Transverse colon (tissue), 4 donors: ENCODE measurements at regions not wholly inside any gene's neighbourhood (a gene's known extent, or its start where the extent isn't known, plus 50 kb on each side); places are given as distances from the start of the nearest gene placed in this dataset.
"Not testable (repeated sequence)": the region's sequence is repeated elsewhere in the genome, so short reads cannot be mapped to it uniquely, and the experiment has no call there.

Experiments used
- DNase-seq: peaks from one replicate; pipeline ENCODE4 v3.0.0-alpha.2; 2019
- H3K27ac ChIP-seq, 4 donors: fragments of 200-600 bp; sonication (generic); 2 replicates each; pipeline ENCODE4 v1.5.1; 2016 to 2018; ENCODE audit warnings: inconsistent platforms in 4 of 4
- H3K27me3 ChIP-seq: fragments of 200-600 bp; sonication (generic); 2 replicates; pipeline ENCODE4 v1.5.1; 2017; ENCODE audit warnings: inconsistent platforms
- H3K36me3 ChIP-seq, 4 donors: fragments of 200-600 bp; sonication (generic); 2 replicates each; pipeline ENCODE4 v1.5.1; 2017 to 2019; ENCODE audit warnings: inconsistent platforms in 4 of 4
- H3K4me1 ChIP-seq, 4 donors: fragments of 200-600 bp; sonication (generic); 2 replicates each; pipeline ENCODE4 v1.5.1; 2017 to 2020; ENCODE audit warnings: inconsistent platforms in 4 of 4
- H3K4me3 ChIP-seq, 4 donors: fragments of 200-600 bp; sonication (generic); 1 replicate in 1 of 4; 2 replicates in 3 of 4; pipeline versions ENCODE4 v1.5.1 to v1.6.1; 2017 to 2019; ENCODE audit warnings: inconsistent platforms in 4 of 4
- H3K9me3 ChIP-seq, 2 donors: fragments of 200-600 bp; sonication (generic); 2 replicates each; pipeline ENCODE4 v1.5.1; 2017 to 2019; ENCODE audit warnings: inconsistent platforms in 2 of 2
- EP300 ChIP-seq: sonication (generic); formaldehyde crosslinking; IDR thresholded peaks from one replicate; pipeline ENCODE4 v1.6.1; 2017; ENCODE audit warnings: antibody characterized with exemption, low read depth
- POLR2A ChIP-seq: fragments of 450-650 bp; IDR thresholded peaks from one replicate; pipeline ENCODE4 v1.6.1; 2016; ENCODE audit warnings: antibody characterized with exemption, mild to moderate bottlenecking, moderate library complexity
- POLR2AphosphoS5 ChIP-seq, 3 donors: sonication (generic); formaldehyde crosslinking; IDR thresholded peaks; one replicate each; pipeline ENCODE4 v1.6.1; 2016; ENCODE audit warnings: antibody characterized with exemption in 3 of 3
- WGBS, 2 donors: methylation state at CpG; one replicate each; pipeline ENCODE4 v1.1.5; 2018; ENCODE audit warnings: low coverage in 1 of 2; 5-methylcytosine and 5-hydroxymethylcytosine counted together
- in situ Hi-C, 4 donors: fragments of 200-750 bp; cut with MboI; loops; one replicate each; pipeline versions ENCODE4 v1.15.0 to v1.15.1; 2017; ENCODE audit warnings: low sequenced_read_pairs in 3 of 4, low pct_ligation_motif_present in 1 of 4, low pct_unique_long_range_greater_than_20kb in 1 of 4
- intact Hi-C: fragments of 100-400 bp; cut with DNase I; formaldehyde crosslinking; loops from one replicate; pipeline ENCODE4 v1.15.1; 2023; ENCODE audit warnings: low total_unique reads
- TF ChIP-seq, protein P1 (sequence below), 5 experiments: fragments of 200-600 bp in 3 of 5; fragments of 450-650 bp in 2 of 5; sonication (generic) in 3 of 5; IDR thresholded peaks; 1 replicate in 2 of 5; 2 replicates in 3 of 5; pipeline ENCODE4 v1.5.1; 2016 to 2017; ENCODE audit warnings: antibody characterized with exemption in 5 of 5, inconsistent platforms in 3 of 5, mild to moderate bottlenecking in 2 of 5, moderate library complexity in 1 of 5

DNA sequence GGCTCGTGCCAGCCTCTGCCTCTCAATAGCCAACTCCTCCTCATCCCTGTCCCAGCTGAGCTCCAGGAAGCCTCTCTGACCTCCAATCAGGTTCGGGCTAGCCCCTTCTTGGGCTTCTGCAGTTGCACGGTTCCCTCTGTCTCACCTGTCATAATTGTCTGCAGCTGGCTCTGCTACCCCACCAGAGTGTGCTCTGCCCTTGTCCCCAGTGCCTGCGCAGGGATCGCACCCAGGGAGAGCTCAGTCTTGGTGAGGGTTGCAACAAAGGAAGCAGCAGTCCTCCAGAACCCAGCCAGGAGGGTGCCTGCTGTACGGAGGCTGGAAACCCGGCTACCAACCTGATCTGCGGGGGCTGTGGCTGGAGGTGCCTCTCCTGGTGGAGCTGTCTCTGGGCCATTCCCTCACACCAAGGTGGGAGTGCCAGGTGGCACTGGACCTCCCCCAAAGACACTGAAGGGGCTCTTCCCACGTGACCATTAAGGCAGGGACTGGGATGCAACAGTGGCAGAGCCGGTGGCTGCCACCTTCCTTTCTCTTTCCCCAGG, 63.5 kb upstream of the DMRTB1 start:
- no peaks in the 10 kb centered on the region for H3K27me3 ChIP-seq
- DNase-seq, result no peak
- 64% methylated on average over 9 of the region's 10 CpGs; no CpG with 5 or more reads in 1 of the 2 donors for WGBS, 2 donors
- H3K27ac ChIP-seq, result no peak overlapping the region
- no peaks in the 10 kb centered on the region for H3K36me3 ChIP-seq
- TF ChIP-seq EP300 (no peak), POLR2AphosphoS5 (IDR thresholded peaks at IDR 0.05) (no peak), POLR2A (no peak)
- TF ChIP-seq, protein P1, sequence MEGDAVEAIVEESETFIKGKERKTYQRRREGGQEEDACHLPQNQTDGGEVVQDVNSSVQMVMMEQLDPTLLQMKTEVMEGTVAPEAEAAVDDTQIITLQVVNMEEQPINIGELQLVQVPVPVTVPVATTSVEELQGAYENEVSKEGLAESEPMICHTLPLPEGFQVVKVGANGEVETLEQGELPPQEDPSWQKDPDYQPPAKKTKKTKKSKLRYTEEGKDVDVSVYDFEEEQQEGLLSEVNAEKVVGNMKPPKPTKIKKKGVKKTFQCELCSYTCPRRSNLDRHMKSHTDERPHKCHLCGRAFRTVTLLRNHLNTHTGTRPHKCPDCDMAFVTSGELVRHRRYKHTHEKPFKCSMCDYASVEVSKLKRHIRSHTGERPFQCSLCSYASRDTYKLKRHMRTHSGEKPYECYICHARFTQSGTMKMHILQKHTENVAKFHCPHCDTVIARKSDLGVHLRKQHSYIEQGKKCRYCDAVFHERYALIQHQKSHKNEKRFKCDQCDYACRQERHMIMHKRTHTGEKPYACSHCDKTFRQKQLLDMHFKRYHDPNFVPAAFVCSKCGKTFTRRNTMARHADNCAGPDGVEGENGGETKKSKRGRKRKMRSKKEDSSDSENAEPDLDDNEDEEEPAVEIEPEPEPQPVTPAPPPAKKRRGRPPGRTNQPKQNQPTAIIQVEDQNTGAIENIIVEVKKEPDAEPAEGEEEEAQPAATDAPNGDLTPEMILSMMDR (IDR thresholded peaks at IDR 0.05), result no peak
- no peaks in the 10 kb centered on the region for H3K4me1 ChIP-seq
- intact Hi-C loops, result no loop called here
- no peak overlapping the region for H3K4me3 ChIP-seq
- in situ Hi-C loops, result loop anchor here in 1 of 4 donors (10.0 kb wide), 1 partner anchor 111 kb away; no protein-coding TSS in a partner anchor
- H3K9me3 ChIP-seq, result no peaks in the 10 kb centered on the region

DNA sequence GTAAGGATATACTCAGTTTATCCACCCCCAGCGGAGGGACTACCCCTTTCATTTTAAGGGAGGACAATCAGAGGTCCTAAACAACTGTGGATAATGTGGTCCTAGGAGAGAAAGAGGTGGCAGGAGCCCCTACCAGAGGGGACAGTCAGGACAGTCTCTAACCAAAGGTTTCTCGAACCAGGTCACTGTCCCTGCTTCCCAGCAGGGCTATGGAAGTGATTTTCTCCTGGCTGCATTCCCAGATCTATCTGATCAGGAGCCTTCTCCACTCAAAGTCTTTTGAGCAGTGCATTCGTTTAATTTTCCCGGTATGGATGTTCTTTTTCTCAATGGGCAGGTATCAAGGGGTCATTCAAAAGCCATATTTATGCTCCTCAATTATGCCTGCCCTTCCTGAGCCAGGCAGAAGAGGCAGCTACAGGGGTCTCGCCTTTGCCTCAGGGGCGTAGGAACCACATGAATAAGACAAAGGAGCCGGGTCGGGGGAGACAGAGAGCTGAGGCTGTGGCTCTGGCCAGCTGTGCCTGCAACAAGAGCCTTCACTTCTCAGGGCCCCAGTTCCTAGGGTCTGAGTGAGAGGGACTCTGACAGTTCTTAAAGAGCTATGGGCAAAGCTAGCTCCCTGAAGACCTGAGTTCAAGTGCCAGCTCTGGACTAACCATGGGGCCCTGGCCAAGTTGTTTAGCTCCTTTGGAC, 62.5 kb upstream of the DMRTB1 start:
- no peak for DNase-seq
- 64 to 71% methylated on average over 4 to 8 of the region's 8 CpGs for WGBS, 2 donors
- Histone ChIP-seq H3K4me3 (no peak overlapping the region), H3K36me3 (no peaks in the 10 kb centered on the region), H3K9me3 (no peaks in the 10 kb centered on the region), H3K27me3 (no peaks in the 10 kb centered on the region), H3K27ac (no peak overlapping the region), H3K4me1 (no peaks in the 10 kb centered on the region)
- in situ Hi-C loops, result loop anchor here in 1 of 4 donors (10.0 kb wide), 1 partner anchor 112 kb away; no protein-coding TSS in a partner anchor
- intact Hi-C loops, result no loop called here
- TF ChIP-seq, protein P1 (IDR thresholded peaks at IDR 0.05), result no peak
- no peak for TF ChIP-seq POLR2AphosphoS5 (IDR thresholded peaks at IDR 0.05)

DNA sequence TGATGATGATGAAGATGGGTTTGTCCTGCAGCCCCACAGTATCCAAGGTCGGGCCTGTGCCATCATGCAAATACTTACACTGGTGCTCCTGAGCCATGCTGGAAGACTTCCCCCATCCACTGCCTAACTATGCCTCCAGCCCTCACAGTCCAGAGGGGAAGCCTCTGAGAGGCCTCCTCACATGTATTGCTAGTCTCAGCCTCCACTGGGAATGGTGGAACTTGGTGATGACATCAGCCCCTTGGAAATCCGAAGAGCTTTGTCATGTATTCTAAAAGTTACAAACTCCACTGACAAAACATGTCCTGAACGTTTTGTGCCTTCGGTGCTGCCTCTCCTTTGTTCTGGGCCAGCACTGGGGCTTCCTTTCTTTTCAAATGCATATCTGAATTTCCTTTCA, 61.1 kb upstream of the DMRTB1 start:
- Histone ChIP-seq H3K27ac (no peak overlapping the region), H3K4me3 (no peak overlapping the region), H3K27me3 (no peaks in the 10 kb centered on the region), H3K36me3 (no peaks in the 10 kb centered on the region), H3K4me1 (no peaks in the 10 kb centered on the region), H3K9me3 (no peaks in the 10 kb centered on the region)
- 63% methylated on average over 2 to 4 of the region's 4 CpGs for WGBS, 2 donors
- no peak for TF ChIP-seq EP300
- no peak for TF ChIP-seq POLR2AphosphoS5 (IDR thresholded peaks at IDR 0.05)
- TF ChIP-seq POLR2A, result no peak
- TF ChIP-seq, protein P1 (IDR thresholded peaks at IDR 0.05), result no peak
- in situ Hi-C loops, result loop anchor here in 1 of 4 donors (10.0 kb wide), 1 partner anchor 113 kb away; no protein-coding TSS in a partner anchor
- intact Hi-C loops, result no loop called here
- no peak for DNase-seq

- TF ChIP-seq, protein P1 (IDR thresholded peaks at IDR 0.05), result no peak
- TF ChIP-seq POLR2A (no peak), POLR2AphosphoS5 (IDR thresholded peaks at IDR 0.05) (no peak), EP300 (no peak)
- H3K27me3 ChIP-seq, result no peaks in the 10 kb centered on the region
- no peaks in the 10 kb centered on the region for H3K36me3 ChIP-seq
- H3K4me3 ChIP-seq, result no peak overlapping the region
- no peak for DNase-seq
- 88% methylated on average over 10 to 20 of the region's 20 CpGs for WGBS, 2 donors
- H3K9me3 ChIP-seq, result no peaks in the 10 kb centered on the region
- no peak overlapping the region for H3K27ac ChIP-seq
- in situ Hi-C loops, result loop anchor here in 1 of 4 donors (10.0 kb wide), 1 partner anchor 114 kb away; no protein-coding TSS in a partner anchor
- H3K4me1 ChIP-seq, result no peaks in the 10 kb centered on the region
- intact Hi-C loops, result no loop called here
These were observed 60.4 kb upstream of the DMRTB1 start for GRCh38 chr1:53398576-53399365.

DNA sequence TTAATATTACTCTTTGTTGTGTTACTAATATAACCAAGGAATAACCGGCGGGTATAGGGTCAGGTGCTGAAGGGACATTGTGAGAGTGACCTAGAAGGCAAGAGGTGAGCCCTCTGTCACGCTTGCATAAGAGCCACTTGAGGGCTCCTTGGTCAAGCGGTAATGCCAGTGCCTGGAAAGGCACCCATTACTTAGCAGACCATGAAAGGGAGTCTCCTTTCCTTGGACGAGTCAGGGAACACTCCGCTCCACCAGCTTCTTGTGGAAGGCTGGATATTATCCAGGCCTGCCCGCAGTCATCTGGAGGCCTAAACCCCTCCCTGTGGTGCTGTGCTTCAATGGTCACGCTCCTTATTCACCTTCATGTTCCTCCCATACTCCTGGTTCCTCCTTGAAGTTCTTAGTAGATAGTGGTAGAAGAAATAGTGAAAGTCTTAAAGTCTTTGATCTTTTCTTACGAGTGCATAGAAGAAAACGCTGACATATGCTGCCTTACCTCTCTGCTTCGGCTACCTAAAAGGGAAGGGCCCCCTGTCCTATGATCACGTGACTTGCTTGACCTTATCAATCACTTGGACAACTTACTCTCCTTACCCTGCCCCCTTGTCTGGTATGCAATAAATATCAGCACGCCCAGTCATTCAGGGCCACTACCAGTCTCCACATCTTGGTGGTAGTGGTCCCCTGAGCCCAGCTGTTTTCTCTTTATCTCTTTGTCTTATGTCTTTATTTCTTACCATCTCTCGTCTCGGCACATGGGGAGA, 59.6 kb upstream of the DMRTB1 start:
- intact Hi-C loops, H3K36me3 ChIP-seq, H3K4me1 ChIP-seq, H3K4me3 ChIP-seq, H3K9me3 ChIP-seq, H3K27me3 ChIP-seq, H3K27ac ChIP-seq, DNase-seq: not testable (repeated sequence)
- 88 to 93% methylated on average over 11 to 15 of the region's 15 CpGs for WGBS, 2 donors
- in situ Hi-C loops, result loop anchor here in 1 of 4 donors (10.0 kb wide), 1 partner anchor 115 kb away; no protein-coding TSS in a partner anchor
